Activated gamma-delta T cell (primary cell): ENCODE measurements at regions not wholly inside any gene's neighbourhood (a gene's known extent, or its start where the extent isn't known, plus 50 kb on each side); places are given as distances from the start of the nearest gene placed in this dataset.

ENCODE experiments used
- DNase-seq: peaks from one replicate; lab custom pipeline; 2025; lab: John Stamatoyannopoulos, UW

GRCh38 chr1:193609592-193609991 lies 423.2 kb upstream of the B3GALT2 start:
- no peak for DNase-seq

GRCh38 chr1:193607787-193608186 lies 421.4 kb upstream of the B3GALT2 start:
- no peak for DNase-seq

- no peak for DNase-seq
Measured at GRCh38 chr1:193606035-193606434, 419.6 kb upstream of the B3GALT2 start.

GRCh38 chr1:193602705-193603104 lies 416.3 kb upstream of the B3GALT2 start:
- no peak for DNase-seq

- no peak for DNase-seq
Measured at GRCh38 chr1:193593147-193593885, 406.9 kb upstream of the B3GALT2 start.

GRCh38 chr1:193592317-193592716 lies 405.9 kb upstream of the B3GALT2 start:
- no peak for DNase-seq

GRCh38 chr1:193590102-193590501 lies 403.7 kb upstream of the B3GALT2 start:
- DNase-seq, result no peak

- DNase-seq, result no peak
Measured at GRCh38 chr1:193589597-193590040, 403.2 kb upstream of the B3GALT2 start.

- no peak for DNase-seq
Measured at GRCh38 chr1:193588311-193589082, 402.1 kb upstream of the B3GALT2 start.

GRCh38 chr1:193584731-193585239 lies 398.4 kb upstream of the B3GALT2 start:
- DNase-seq, result no peak

- DNase-seq, result no peak
Measured at GRCh38 chr1:193581341-193581740, 394.9 kb upstream of the B3GALT2 start.

- no peak for DNase-seq
Measured at GRCh38 chr1:193580419-193580818, 394.0 kb upstream of the B3GALT2 start.

- DNase-seq, result no peak
Measured at GRCh38 chr1:193579323-193579722, 392.9 kb upstream of the B3GALT2 start.

- DNase-seq, result no peak
Measured at GRCh38 chr1:193574913-193575312, 388.5 kb upstream of the B3GALT2 start.

GRCh38 chr1:193569983-193570269 lies 383.5 kb upstream of the B3GALT2 start:
- no peak for DNase-seq

- DNase-seq, result no peak
Measured at GRCh38 chr1:193569096-193569982, 382.9 kb upstream of the B3GALT2 start.

- DNase-seq, result no peak
Measured at GRCh38 chr1:193568512-193568911, 382.1 kb upstream of the B3GALT2 start.

GRCh38 chr1:193567937-193568336 lies 381.5 kb upstream of the B3GALT2 start:
- DNase-seq, result no peak

GRCh38 chr1:193566735-193567134 lies 380.3 kb upstream of the B3GALT2 start:
- DNase-seq, result no peak

- no peak for DNase-seq
Measured at GRCh38 chr1:193565971-193566577, 379.7 kb upstream of the B3GALT2 start.

GRCh38 chr1:193562121-193562520 lies 375.7 kb upstream of the B3GALT2 start:
- no peak for DNase-seq

GRCh38 chr1:193558491-193559028 lies 372.1 kb upstream of the B3GALT2 start:
- no peak for DNase-seq
